Fibroblast of the conjunctiva (primary cell): ENCODE measurements at regions not wholly inside any gene's neighbourhood (a gene's known extent, or its start where the extent isn't known, plus 50 kb on each side); places are given as distances from the start of the nearest gene placed in this dataset.

ENCODE experiments used
- DNase-seq: peaks from one replicate; pipeline ENCODE4 v3.0.0-alpha.2; 2010; ENCODE audit warnings: low read depth

DNA sequence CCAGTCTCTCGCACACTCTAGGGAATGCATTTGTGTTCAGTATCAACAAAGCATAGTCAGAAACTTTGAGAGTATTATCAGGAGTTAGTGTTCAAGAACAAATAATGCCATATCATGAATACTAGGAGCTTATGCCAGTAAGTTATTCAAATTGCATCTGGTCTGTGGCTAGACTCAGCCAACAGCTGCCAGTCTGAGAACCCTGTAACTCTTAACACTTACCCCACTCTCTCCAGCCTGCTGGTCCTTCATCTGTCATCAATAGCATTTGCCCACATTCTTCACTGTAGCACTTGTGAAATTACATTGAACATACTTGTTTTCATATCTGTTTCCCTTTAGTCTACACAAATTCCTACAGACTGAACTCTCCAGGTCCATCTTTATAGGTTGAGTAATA, 1157.5 kb upstream of the RAG2 start:
- no peak for DNase-seq

DNA sequence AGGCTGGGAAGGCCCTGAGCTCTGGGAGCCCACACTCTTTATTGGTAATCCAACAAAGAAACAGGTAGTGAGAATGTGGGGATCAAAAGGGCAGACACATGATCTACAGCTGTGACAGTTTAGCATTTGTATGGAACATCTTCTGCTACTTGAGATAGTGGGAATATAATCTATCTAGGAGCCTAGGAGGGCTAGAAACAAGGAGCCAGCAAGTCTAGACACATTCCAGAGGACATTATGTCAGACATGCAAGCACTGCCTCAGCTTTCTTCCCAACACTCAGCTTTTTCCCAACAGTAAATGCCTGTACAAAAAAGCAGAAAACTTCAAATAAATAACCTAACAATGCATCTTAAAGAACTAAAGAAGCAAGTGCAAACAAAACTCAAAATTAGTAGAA, 1150.6 kb upstream of the RAG2 start:
- DNase-seq: no peak

DNA sequence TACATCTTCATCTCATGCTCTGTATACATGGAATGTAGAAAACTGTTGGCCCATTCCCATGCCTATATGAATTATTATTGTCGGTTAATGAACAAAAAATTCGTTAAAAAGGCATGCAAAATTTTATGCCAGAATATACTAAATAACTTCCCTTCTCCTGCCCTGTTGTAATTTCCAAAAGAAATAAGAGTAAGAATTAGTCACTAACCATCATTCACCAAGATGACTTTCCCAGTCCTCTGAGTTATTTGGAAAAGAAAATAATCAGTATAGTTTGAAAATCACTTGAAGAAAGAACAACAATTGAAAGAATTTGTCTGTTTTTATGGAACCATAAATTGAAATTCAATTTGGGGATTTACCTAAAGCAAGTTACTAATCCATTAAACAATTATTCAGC, 1149.1 kb upstream of the RAG2 start:
- no peak for DNase-seq

DNA sequence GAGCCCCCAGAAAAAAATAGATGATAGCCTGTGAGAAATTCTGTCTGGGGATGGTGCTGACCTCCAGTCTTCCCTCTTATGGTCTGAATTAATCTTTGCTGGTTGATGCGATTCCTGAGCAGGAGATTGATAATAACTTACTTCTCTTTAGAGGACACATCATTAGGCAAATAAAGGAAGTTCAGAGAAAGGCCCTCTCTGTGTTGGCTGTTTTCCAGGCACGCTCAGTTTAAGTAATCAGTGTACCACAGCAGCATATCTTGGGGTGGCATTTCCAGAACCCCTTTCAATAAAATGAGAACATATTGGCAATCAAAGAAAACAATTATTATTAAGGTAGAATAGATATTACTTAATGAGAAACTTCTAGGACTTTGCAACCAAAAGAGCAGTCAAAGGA, 1129.3 kb upstream of the RAG2 start:
- DNase-seq: no peak

DNA sequence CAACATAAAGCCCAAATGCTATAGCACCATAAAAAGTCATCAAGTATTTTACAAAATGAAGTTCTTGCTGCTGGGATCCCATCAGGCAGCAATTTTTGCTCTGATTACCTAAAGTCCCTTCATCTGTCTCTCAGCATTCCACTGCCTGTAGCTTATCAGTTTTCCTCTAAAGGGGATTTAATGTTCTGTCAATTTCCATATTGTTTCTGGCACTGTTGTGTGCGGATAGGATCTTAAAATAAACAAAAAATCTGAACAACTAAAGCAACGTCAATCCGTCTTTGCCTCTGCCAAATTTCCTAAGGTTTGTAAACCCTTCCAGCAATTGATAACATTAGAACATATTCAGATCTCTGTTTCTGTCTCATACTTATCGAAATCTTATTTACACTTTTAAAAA, 1126.3 kb upstream of the RAG2 start:
- DNase-seq: no peak

DNA sequence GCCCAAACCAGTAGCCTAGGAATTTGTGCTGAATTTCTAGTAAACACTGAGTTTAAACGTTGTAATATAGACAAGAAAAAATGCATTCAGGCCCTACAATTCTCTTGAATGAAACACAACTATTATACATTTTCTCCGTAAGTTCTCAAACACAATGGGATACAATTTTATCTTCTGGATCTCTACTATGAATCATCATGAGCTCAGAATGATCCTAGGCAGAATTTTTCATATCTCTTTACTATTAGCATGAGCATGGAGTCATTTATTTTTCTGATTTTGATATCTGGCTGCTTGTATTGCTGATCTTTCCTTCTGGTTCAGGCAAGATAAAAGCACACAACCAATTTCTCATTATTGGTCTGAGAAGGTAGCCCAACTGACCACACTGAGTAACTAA, 1123.4 kb upstream of the RAG2 start:
- DNase-seq: no peak

DNA sequence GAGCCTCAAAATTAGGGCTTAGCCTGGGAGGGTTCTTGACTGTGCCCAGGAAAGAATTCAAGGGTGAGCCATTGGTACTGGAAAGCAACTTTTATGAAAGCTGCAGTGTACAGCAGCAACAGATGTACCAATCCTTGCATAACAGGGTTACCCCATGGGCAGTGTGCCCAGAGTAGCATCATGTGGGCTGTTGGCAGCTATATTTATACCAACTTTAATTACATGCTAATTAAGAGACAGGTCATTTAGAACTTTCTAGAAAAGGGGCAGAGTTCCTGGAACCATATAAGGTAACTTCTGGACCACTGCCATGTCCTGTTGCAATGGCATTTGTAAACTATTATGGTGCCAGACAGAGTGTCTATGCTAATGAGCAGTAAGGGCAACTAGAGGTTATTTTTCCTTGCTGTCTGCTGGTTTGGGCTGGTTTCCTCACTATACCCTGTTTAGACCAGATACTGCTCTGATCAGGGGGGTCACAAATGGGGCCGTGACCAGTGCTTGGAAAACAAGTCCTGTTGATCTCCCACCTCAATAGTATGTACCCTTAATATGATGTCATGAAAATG, 1120.5 kb upstream of the RAG2 start:
- DNase-seq: peak; percentile 0

DNA sequence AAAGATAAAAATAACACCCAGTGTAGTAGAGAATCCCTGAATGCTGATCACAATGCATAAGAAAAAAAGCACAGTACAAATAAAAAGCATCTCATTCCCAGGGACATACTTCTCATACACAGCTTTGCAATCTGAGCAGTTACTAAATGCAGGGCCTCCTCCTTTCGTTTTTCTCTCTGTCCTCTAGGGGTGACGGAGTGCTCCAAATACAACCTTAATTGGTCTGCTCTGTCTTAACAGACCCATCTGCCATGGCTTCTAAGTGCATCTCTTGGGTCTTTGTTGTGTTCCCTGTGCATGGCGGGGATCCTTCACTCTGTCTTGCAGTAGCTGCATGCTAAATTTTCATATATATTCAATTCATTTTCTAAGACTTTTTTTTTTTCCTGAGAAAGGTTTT, 1114.2 kb upstream of the RAG2 start:
- DNase-seq: no peak

DNA sequence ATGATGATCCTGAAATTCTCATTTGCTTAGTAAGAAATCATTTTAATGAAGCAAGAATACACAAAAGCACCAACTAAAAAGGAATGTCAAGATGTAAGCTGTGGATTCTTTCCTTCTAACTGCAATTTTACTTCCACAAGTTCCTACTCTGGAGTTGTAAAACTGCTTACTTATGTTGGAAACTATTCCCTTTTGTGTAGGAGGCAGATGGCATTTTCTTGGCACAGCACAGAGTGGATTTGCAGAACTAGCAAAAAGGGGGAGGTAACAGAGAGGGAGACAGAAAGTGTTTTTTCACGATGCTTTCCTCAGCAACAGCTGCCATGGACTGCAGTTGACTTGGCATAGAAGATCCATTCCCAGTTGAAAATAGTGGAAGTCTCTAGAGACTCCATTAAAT, 1112.0 kb upstream of the RAG2 start:
- no peak for DNase-seq

DNA sequence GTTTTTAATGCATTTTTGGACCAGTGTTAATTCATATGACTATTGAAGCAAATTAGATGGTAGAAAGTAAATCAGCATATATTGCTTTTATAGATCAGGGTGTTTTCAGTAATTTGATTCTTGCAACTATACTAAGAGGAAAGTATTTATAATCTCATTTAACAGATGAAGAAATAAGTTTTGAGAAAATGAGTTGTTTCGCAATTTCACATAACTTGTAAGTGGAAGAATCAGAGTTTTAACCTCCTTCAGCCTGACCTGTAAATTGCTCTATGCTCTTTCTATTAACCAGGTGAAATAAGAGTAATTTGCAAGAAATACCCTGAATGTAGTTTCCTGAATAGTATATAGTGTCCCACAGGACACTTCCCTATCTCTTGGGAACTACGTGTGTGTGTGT, 1106.8 kb upstream of the RAG2 start:
- DNase-seq: no peak

DNA sequence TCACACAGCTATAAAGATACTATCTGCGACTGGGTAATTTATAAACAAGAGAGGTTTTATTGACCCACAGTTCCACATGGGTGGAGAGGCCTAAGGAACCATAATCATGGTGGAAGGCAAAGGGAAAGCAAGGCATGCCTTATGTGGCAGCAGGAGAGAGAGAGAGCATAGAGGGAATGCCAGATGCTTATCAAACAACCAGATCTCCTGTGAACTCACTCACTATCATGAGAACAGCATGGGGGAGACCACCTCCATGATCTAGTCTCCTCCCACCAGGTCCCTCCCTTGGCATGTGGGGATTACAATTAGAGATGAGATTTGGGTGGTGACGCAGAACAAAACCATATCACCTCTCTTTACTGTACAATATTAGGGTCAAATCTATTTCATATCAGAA, 1101.6 kb upstream of the RAG2 start:
- DNase-seq: no peak

DNA sequence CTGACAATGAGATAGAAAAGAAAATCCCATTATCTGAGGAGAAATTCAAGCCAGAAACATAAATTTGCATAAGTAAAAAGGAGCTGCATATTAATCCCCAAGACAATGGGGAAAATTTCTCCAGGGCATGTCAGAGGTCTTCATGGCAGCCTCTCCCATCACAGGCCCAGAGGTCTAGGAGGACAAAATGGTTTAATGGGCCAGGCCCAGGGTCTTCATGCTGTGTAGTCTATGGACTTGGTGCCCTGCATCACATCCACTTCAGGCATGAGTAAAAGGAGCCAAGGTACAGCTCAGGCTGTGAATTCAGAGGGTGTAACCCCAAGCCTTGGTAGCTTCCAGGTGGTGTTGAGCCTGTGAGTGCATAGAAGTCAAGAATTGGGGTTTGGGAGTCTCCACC, 1097.2 kb upstream of the RAG2 start:
- no peak for DNase-seq

DNA sequence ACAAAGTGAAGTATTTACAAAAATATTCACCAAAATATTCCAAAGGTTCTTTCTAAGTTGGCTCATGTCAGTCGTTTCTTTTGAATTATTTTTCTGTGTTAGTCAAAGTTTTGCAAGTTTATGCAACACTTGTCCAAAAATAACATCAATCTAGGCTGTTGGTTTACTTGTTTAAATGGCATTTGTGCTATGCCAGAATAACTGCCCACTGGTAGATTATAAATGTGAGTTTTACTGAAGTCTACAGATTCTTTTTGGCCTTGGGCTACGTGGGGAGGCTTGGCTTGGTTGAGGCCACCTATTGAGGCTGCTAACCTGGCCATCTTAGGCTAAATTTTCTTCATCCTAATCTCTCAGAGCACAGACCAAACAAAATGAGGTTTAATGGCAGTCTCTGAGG, 1091.9 kb upstream of the RAG2 start:
- DNase-seq: no peak

DNA sequence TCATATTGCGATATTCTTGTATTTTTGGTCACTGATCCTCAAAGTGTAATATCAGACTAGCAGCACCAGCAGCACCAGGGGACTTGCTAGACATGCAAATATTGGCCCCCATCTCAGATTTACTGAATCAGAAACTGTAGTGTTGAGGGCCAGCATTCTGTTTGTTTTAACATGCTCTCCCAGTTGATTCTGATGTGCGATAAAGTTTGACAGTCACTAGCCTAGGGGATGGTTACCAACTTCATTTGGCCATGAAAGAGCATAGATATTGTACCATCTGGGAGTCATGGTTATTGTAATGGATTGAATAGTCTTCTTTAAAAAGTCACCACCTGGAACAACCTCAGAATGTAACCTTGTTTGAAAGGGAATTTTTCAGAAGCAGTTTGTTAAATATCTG, 1090.4 kb upstream of the RAG2 start:
- no peak for DNase-seq

DNA sequence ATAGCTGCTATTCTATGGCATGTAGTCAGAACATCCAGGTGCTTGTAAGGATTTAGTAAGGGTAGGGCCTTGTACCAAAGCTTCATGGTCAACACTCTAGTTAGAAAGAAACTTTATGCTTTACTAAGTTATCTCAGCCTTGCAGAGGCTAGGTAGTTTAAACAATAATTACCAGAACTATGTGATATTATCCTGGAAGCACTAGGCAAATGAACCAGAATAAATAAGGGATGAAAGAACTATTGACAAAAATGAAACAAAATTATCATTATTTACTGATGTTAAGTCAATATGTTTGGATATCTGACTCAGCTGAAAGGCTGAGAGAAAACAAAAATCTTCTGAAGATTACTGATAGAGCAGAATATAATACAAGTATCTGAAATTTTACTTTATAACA, 1089.1 kb upstream of the RAG2 start:
- no peak for DNase-seq

DNA sequence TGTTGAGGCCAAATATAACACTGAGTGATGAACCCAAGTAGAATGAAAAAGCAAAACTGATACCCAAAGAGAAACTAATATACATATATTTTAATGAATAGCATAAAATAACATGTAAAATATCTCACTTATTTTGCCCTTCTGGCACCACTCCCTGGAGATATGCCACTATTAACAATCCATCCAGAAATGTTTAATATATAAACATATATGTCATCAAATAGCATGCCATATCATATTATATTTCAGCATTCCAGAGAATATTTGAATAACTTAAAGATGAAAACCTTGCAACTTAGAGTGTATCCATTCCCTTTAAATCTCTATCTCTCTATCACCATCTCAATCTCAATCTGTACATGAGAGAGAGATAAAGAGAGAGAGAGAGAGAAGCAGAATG, 1073.3 kb upstream of the RAG2 start:
- DNase-seq: no peak

DNA sequence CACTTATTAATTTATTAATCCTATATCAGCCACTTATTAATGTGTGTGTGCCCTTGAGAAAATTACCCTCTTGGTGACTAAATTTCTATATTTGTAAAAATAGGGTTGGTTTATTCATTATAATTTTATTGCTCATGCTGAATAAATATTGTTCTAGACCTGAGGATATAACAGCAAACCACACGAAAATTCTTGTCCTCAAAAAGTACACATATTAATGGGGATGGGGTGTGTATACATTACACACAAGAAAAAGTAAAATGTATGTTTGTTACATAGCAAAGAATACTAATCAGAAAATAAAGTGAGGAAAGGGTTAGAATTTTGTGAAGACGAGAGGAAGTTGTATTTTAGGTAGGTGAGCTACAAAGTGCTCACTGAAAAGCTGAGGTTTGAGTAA, 1068.9 kb upstream of the RAG2 start:
- no peak for DNase-seq

DNA sequence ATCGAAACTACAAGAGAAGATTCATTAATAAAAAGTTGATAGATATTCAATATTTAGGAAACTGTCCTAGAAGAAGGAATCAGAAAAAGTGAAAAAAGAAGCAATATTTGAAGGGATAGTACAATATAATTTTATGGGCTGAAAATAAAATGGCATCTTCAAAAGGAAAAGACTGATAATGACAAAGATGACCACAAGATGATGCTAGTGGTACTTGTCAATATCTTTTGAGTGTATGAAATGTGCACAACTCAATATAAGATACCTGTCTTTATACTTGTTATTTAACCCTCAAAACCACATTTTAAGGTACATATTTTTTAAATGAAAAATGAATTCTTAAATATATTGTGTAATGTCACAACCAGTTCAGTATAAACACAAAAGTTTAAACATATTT, 1059.6 kb upstream of the RAG2 start:
- peak; percentile 0 for DNase-seq

DNA sequence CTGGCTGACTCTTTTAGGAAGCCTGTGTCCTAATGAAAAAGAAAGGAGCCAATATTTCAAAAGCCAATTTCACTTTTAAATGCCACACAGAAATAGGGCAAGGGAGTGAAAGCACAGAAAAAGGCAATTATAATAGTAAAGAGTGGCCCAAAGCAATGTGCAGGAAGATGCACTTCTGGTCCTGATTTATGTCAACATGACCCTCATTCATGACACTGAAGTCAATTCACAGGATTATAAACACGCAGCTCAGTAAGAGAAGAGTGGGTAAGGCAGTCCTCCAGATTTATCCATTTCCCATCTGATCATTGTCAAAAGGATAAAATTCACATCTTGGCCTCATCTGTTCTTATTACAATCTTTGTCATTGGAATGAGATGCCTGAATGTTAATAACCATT, 1049.7 kb upstream of the RAG2 start:
- DNase-seq: no peak

DNA sequence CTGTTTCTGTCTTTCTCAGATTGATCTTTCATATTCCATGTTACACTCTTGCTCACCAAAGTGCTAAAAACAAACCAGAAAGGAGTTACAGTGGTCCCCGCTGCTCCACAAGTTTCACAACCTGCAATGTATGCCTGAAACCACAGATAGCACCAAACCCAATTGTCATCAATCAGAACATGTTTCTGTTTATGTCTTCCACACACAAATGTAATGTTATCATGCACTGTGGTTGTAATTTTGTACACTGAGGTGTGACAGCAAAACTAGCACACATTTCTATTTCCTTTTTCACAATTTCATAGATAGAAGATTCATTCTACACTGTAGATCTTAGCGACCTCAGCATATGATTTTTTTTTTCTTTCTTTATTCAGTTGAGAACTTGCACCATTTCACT, 1045.9 kb upstream of the RAG2 start:
- no peak for DNase-seq

DNA sequence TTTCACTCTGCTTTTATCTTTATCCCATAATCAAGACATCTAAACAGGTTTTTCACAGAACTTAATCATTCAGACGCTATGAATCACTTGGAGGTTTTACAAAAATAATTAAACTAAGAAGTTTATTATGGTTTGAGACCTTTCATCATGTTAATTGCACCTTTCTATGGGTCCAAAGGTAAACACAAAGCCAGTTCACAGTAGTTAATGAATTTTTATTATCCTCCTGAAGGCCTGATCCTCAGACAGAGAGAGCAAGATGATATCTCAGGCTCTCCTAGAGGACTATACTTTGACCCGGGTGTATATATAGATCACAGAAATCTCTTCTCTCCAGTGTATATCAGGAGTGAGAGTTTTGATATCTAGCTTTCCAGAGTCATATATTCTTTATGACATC, 1044.3 kb upstream of the RAG2 start:
- DNase-seq: no peak

DNA sequence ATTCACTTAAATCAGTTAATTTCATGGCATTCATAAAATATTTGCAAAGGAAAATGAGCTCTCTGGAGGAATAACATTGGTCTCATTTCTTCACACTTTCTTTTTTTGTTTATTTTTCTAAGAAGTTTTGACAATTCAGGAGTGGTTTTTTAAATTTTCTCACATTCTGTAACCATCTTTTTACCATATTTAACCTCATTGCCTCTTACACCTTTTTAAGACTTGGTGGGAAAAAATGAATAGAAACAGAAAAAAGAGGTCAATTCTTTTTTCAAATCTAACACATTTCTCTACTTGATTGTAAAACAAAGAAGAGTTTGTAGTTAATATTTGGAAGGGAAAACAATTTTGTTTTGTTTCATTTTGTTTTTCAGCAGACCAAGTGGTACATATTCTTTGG, 1034.7 kb upstream of the RAG2 start:
- no peak for DNase-seq

DNA sequence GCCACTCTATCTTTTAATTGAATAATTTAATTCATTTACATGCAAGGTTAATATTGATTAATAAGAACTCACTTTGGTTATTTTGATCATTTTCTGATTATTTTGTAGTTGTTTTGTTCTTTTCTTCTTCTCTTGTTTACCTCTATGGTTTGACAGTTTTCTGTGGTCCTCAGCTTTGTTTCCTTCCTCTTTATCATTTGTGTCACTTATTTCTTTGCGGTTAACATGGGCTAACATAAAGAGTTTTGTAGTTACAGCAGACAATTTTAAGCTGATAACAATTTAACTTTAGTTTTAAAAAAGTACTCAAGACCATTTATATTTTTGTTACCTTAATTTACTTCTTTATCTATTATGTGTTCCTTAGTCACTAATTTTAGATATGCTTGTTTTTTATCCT, 1032.8 kb upstream of the RAG2 start:
- no peak for DNase-seq

DNA sequence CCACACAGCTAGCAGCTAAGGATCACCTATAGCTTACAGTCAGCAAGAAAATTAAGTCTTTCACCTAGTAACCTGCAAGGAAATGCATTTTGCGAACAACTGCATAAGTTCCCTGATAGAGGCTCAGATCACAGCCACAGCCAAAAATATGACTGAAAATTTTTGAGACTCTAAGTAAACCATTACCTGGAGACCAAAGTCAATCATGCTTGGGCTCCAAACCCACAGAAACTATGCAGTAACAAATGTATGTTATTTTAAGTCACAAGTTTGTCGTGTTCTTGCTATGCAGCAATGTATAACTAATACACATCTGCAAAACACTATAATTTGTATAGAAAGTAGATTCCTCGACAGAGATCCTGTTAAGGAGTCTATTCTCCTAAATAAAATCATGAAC, 1025.7 kb upstream of the RAG2 start:
- no peak for DNase-seq

DNA sequence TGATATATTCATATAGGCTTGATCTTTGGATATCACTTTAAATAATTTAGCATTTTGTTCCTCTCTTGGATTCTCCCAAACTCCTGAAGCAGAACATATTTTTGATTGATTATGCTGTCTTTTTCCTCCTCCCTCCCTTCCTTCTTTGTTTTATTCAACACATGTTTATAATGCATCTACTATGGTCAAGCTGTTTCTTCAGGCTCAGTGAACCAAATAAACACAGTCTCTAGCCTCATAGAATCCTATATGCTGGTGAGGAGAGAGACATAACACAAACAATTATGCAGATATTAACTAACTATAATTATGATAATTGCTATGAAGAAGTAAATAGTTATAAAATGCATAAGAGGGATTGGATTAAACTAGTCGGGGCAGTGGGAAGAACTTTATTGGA, 1023.6 kb upstream of the RAG2 start:
- DNase-seq: no peak
